Caco-2 (cell line): ENCODE measurements at regions not wholly inside any gene's neighbourhood (a gene's known extent, or its start where the extent isn't known, plus 50 kb on each side); places are given as distances from the start of the nearest gene placed in this dataset.

Experiments
- BruUV-seq: library from RNA; stranded (reverse); fragments of 400-500 nt; replicated peaks from 2 replicates; lab custom pipeline; 2021; lab: Mats Ljungman, UMichigan
- CTCF ChIA-PET: fragments of 300-600 bp; sonication (Branson Sonifier 250); formaldehyde crosslinking; loops from one replicate; lab custom pipeline; 2022; ENCODE audit warnings: antibody characterized with exemption; lab: Charles Lee
- POLR2A ChIA-PET: fragments of 300-600 bp; sonication (Branson Sonifier 250); formaldehyde crosslinking; loops from one replicate; lab custom pipeline; 2022; ENCODE audit warnings: antibody characterized with exemption; lab: Charles Lee
- DNase-seq, 2 experiments: peaks; one replicate each; pipeline versions ENCODE4 v3.0.0 to v3.0.0-alpha.2; 2020 to 2022
- H3K27me3 ChIP-seq: replicated peaks from 2 replicates; pipeline ENCODE4 v1.6.0; 2011; ENCODE audit warnings: low read length; ENCODE audit not compliant: control insufficient read depth, insufficient read depth
- H3K36me3 ChIP-seq: 2 replicates; pipeline ENCODE4 v1.5.1; 2011; ENCODE audit warnings: low read length; ENCODE audit not compliant: control insufficient read depth, insufficient read depth
- H3K4me1 ChIP-seq: fragments of 250-450 bp; sonication (Bioruptor Pico); 2 replicates; pipeline ENCODE4 v1.5.1; 2020; ENCODE audit warnings: mild to moderate bottlenecking
- H3K4me3 ChIP-seq: 2 replicates; pipeline ENCODE4 v1.5.1; 2011; ENCODE audit warnings: low read depth, mild to moderate bottlenecking, control low read depth, low read length
- H3K9me3 ChIP-seq: fragments of 250-450 bp; sonication (Bioruptor Pico); 2 replicates; pipeline ENCODE4 v1.5.1; 2020; ENCODE audit warnings: mild to moderate bottlenecking, moderate library complexity
- H3K27ac Mint-ChIP-seq: one replicate; pipeline ENCODE4 v1.8.0; 2022; ENCODE audit warnings: mixed read lengths; ENCODE audit not compliant: unreplicated experiment
- H3K27me3 Mint-ChIP-seq: one replicate; pipeline ENCODE4 v1.8.0; 2022; ENCODE audit warnings: mixed read lengths; ENCODE audit not compliant: insufficient read depth, unreplicated experiment
- H3K36me3 Mint-ChIP-seq: one replicate; pipeline ENCODE4 v1.8.0; 2022; ENCODE audit warnings: mild to moderate bottlenecking, mixed read lengths; ENCODE audit not compliant: insufficient read depth, unreplicated experiment
- H3K4me1 Mint-ChIP-seq: one replicate; pipeline ENCODE4 v1.8.0; 2022; ENCODE audit warnings: low read depth, mixed read lengths; ENCODE audit not compliant: unreplicated experiment
- H3K4me3 Mint-ChIP-seq: one replicate; pipeline ENCODE4 v1.8.0; 2022; ENCODE audit warnings: mild to moderate bottlenecking, moderate library complexity, mixed read lengths; ENCODE audit not compliant: unreplicated experiment
- H3K9me3 Mint-ChIP-seq: one replicate; pipeline ENCODE4 v1.8.0; 2022; ENCODE audit warnings: mixed read lengths; ENCODE audit not compliant: unreplicated experiment
- CTCF ChIP-seq, 2 experiments: fragments of 200-600 bp in 1 of 2; IDR thresholded peaks; 1 replicate in 1 of 2; 2 replicates in 1 of 2; pipeline versions ENCODE4 v1.5.1 to v1.8.0; 2011 to 2022; ENCODE audit warnings: antibody characterized with exemption in 1 of 2, control low read depth in 1 of 2, inconsistent platforms in 1 of 2, low read depth in 1 of 2, low read length in 1 of 2, mild to moderate bottlenecking in 1 of 2, moderate library complexity in 1 of 2; ENCODE audit not compliant: insufficient read depth in 1 of 2, severe bottlenecking in 1 of 2, unreplicated experiment in 1 of 2
- intact Hi-C: fragments of 100-400 bp; cut with micrococcal nuclease; formaldehyde crosslinking; loops from one replicate; pipeline ENCODE4 v1.10.0; 2022; ENCODE audit not compliant: unreplicated experiment

GRCh38 chr1:4095433-4095971, 195.4 kb upstream of the C1orf174 start:
- CTCF ChIA-PET, result no interaction called here
- POLR2A ChIA-PET, result no interaction called here
- H3K9me3 ChIP-seq, result no peaks in the 10 kb centered on the region
- H3K27me3 Mint-ChIP-seq, result no peaks in the 10 kb centered on the region
- no peaks in the 10 kb centered on the region for H3K36me3 Mint-ChIP-seq
- H3K27ac Mint-ChIP-seq, result no peak overlapping the region
- intact Hi-C loops, result no loop called here
- no peak for DNase-seq
- no peaks in the 10 kb centered on the region for H3K27me3 ChIP-seq
- no peaks in the 10 kb centered on the region for H3K9me3 Mint-ChIP-seq
- no peak overlapping the region for H3K4me3 ChIP-seq
- no peaks in the 10 kb centered on the region for H3K4me1 Mint-ChIP-seq
- no peak for TF ChIP-seq CTCF (IDR thresholded peaks at IDR 0.05; ENCODE audit: insufficient read depth in 1 of 2, low read depth in 1 of 2, low read length in 1 of 2, severe bottlenecking in 1 of 2, unreplicated experiment in 1 of 2)
- no peaks in the 10 kb centered on the region for H3K36me3 ChIP-seq
- BruUV-seq, result no TSS peak
- H3K4me1 ChIP-seq, result no peaks in the 10 kb centered on the region
- H3K4me3 Mint-ChIP-seq, result no peak overlapping the region

GRCh38 chr1:4101459-4102161, 201.5 kb upstream of the C1orf174 start:
- ChIA-PET POLR2A (no interaction called here), CTCF (no interaction called here)
- H3K4me3 ChIP-seq, result no peak overlapping the region
- no peaks in the 10 kb centered on the region for H3K9me3 Mint-ChIP-seq
- H3K27ac Mint-ChIP-seq, result no peak overlapping the region
- H3K27me3 Mint-ChIP-seq, result no peaks in the 10 kb centered on the region
- no peaks in the 10 kb centered on the region for H3K4me1 Mint-ChIP-seq
- BruUV-seq, result no TSS peak
- H3K36me3 Mint-ChIP-seq, result no peaks in the 10 kb centered on the region
- H3K36me3 ChIP-seq, result no peaks in the 10 kb centered on the region
- intact Hi-C loops, result no loop called here
- no peaks in the 10 kb centered on the region for H3K9me3 ChIP-seq
- H3K4me1 ChIP-seq, result no peaks in the 10 kb centered on the region
- no peaks in the 10 kb centered on the region; the same call in 1 of the 2 replicates for H3K27me3 ChIP-seq
- H3K4me3 Mint-ChIP-seq, result no peak overlapping the region
- no peak for TF ChIP-seq CTCF (IDR thresholded peaks at IDR 0.05; ENCODE audit: insufficient read depth in 1 of 2, low read depth in 1 of 2, low read length in 1 of 2, severe bottlenecking in 1 of 2, unreplicated experiment in 1 of 2)
- peak in 1 of 2 experiments; percentile 8 for DNase-seq

GRCh38 chr1:4105300-4105880, 205.3 kb upstream of the C1orf174 start:
- Histone ChIP-seq H3K9me3 (no peaks in the 10 kb centered on the region), H3K4me3 (no peak overlapping the region), H3K36me3 (no peaks in the 10 kb centered on the region), H3K4me1 (no peaks in the 10 kb centered on the region), H3K27me3 (no peaks in the 10 kb centered on the region; the same call in 1 of the 2 replicates)
- no peak overlapping the region for H3K4me3 Mint-ChIP-seq
- DNase-seq, result peak in 1 of 2 experiments; percentile 1
- BruUV-seq, result no TSS peak
- H3K36me3 Mint-ChIP-seq, result no peaks in the 10 kb centered on the region
- TF ChIP-seq CTCF (IDR thresholded peaks at IDR 0.05; ENCODE audit: insufficient read depth in 1 of 2, low read depth in 1 of 2, low read length in 1 of 2, severe bottlenecking in 1 of 2, unreplicated experiment in 1 of 2), result no peak
- ChIA-PET POLR2A (no interaction called here), CTCF (no interaction called here)
- H3K9me3 Mint-ChIP-seq, result no peaks in the 10 kb centered on the region
- H3K4me1 Mint-ChIP-seq, result no peaks in the 10 kb centered on the region
- no peak overlapping the region for H3K27ac Mint-ChIP-seq
- no peaks in the 10 kb centered on the region for H3K27me3 Mint-ChIP-seq
- intact Hi-C loops, result no loop called here
